NCI-H2171 (cell line): ENCODE measurements at regions not wholly inside any gene's neighbourhood (a gene's known extent, or its start where the extent isn't known, plus 50 kb on each side); places are given as distances from the start of the nearest gene placed in this dataset.

Experiments
- DNase-seq: peaks from one replicate; lab custom pipeline; 2025; lab: John Stamatoyannopoulos, UW

DNA sequence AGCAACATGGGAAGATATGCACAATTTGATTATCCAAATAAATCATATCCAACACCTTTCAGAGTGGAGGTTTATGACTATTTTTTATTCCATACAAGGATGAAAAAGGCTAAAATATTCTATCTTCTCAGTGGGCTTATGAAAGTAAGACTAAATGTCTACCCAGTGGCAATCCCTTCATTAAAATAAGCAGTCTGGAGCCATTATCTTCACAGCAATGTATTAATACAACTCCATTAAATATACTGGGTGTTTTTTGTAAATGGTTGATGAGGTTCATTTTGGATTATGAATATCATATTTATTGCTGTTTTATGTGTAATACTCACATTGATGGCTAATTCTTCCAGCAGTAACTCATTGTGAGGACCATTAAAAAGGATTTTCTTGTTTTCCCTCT lies 352.7 kb upstream of the SOX11 start:
- DNase-seq, result no peak

DNA sequence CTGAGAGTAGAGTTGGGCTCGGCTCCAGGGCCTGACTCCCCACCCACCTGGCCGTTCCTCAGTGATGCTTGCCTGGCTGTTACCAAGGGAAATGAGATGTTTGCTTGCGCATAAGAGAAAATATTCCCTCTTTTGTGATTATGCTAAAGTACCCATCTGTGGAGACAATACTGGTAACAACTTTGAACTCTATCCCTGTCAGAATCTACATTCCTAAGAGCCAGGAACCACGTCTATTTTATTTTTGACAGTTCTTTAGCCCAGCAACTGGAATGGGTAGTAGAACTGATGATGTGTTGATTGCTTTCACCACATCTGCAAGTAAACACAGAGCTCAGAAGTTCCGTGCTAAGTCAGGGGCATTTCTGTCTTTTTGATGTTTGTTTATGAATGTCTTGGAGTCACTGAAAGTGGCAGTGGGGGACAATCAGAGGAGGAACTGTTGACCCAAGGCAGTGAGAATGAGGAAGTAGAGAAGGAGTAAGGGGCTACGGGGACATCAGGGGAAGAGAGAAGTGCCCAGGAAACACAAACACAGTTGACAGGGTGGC lies 348.3 kb upstream of the SOX11 start:
- DNase-seq, result no peak

DNA sequence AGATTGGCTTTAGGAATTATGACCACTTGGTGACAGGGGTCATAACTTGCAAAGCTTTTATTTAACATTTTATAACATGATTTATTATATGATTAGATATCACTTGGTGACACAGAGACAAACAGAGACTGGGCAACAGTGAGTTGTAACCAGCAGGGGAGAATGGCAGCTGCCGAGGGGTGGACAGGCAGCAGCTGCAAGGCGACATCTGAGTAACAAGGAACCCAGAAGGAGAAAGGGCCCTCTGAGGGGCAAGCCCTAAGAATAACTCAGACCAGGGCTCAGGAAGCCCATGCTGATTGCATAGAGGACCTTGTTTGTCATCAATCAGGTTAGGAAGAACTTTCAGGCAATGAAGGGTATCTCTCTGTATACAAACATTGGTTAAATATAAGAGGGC lies 339.9 kb upstream of the SOX11 start:
- no peak for DNase-seq

- DNase-seq, result no peak
These were observed 338.6 kb upstream of the SOX11 start for GRCh38 chr2:5353565-5353964.

- peak; percentile 83 for DNase-seq
These were observed 332.8 kb upstream of the SOX11 start for GRCh38 chr2:5359397-5359796.

- peak; percentile 85 for DNase-seq
These were observed 332.1 kb upstream of the SOX11 start for GRCh38 chr2:5360081-5360480.

GRCh38 chr2:5364361-5364760 lies 327.8 kb upstream of the SOX11 start:
- DNase-seq, result no peak

DNA sequence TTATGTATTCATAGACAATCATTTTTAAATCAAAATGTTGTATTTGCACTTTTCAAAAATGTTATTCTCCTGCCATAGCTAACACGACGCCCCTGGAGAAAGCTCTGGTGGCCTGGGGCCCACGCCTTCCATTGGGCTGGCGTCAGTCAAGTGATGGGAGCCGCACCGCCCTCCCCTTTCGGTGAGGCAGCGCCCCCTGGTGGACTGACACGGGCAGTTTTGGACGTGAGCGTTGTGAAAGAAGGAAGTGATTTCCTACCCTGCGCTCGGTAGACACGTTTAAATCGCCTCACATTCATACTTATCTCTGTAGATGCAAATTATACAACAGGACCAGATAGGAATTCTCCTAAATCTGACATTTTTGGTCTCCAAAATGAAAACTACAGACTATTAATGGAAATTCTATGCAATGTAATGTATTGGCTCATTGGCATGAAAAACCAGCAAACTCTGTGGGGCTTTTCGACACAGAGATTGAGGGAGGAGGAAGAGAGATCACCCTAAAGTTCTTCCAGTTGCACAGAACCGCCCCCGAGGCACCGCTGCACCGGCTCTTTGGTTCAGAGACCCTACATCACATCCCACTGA lies 326.2 kb upstream of the SOX11 start:
- peak; percentile 55 for DNase-seq

DNA sequence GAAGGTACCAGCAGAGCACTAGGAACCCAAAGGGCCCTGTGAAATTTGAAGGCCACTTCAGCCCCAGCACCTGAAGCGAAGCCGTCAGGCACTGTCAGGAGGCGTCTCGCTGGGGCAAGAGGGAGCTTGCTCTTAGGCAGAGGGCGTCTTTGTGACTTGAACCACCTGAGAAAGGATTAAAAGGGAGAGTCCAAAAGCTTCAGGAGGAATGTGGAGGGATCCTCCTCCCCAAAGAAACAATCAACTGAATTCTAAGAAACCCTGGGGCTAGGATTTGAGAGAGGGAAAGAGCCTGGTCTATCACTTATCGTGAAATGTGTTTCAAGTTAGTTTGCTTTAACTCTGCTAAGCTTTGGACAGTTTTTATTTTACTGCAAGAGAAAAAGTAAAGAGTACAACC lies 324.9 kb upstream of the SOX11 start:
- no peak for DNase-seq

GRCh38 chr2:5368263-5368662 lies 323.9 kb upstream of the SOX11 start:
- DNase-seq, result no peak

GRCh38 chr2:5369510-5369909 lies 322.7 kb upstream of the SOX11 start:
- DNase-seq, result no peak

GRCh38 chr2:5370158-5370557 lies 322.0 kb upstream of the SOX11 start:
- DNase-seq, result no peak

DNA sequence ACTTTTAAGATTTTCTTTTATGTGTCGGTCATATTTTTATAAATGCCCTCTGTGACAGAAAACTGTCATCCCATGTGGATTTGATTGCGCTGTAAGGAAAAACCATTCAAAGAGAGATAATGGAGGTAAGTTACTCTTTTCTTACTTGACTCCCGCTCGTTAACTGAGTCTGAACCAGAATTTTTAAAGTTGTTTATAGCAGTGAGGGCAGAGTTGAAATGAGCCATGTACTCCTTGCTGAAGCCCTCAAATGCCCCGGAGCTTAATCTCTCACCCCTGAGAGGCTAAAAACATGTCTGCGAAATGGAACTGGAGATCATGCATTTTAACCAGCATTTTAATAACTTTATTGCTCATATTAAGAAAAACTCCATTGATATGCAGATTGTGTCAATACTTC lies 320.0 kb upstream of the SOX11 start:
- DNase-seq, result no peak

- DNase-seq, result peak; percentile 61
These were observed 319.0 kb upstream of the SOX11 start for GRCh38 chr2:5373200-5373599.

GRCh38 chr2:5374762-5375161 lies 317.4 kb upstream of the SOX11 start:
- DNase-seq, result no peak

DNA sequence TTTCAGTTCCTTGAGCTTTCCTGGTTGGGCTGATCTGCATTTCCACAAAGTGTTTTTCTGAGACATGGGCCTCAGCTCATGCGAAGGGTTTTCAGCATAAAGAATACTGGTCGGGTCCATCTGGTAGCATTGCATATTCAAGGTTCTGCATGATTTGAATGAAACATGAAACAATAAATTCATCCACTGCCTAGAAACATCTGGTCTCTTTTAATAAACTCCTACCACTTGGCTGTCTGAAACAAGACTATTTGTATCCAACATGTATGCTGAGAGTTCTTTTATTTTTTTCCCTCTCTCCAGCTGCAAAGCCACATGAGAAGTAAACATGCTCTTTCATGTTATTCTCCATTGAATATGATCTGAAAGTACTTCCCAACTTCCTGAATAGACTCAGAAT lies 314.9 kb upstream of the SOX11 start:
- no peak for DNase-seq

DNA sequence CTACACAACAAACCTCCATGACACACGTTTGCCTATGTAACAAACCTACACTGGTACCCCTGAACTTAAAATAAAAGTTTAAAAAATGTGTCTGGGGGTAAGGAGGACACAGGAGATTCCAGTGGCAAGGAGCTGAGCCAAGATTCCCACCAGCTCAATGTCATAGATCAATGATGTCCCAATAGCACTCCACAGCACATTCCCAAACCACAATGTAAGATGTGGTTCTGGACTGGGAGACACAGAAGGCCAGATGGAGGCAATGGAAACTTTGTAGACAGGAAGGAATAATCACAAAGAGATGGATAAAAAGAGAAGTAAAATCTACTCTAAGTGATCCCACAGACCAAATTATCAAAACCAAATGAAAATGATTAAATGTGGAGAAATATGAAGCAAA lies 312.4 kb upstream of the SOX11 start:
- DNase-seq, result no peak

DNA sequence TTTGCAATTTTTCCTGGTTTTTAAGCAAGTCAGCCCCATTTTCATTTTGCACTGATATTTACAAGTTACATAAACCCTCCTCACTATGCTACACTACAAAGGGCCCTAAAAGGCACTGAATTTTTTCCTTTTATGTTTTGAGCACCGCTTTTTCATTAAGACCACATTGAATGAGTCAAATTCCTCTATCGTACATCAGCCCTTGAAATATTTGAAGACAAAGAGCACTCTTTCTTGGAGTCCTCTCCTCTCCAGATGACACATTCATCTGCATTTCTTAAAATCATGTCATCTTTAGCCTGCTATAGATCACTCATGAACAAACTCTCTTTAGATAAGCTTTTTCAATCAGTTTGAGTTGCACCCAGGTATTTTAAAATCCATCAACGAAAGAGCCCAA lies 306.6 kb upstream of the SOX11 start:
- DNase-seq, result no peak

DNA sequence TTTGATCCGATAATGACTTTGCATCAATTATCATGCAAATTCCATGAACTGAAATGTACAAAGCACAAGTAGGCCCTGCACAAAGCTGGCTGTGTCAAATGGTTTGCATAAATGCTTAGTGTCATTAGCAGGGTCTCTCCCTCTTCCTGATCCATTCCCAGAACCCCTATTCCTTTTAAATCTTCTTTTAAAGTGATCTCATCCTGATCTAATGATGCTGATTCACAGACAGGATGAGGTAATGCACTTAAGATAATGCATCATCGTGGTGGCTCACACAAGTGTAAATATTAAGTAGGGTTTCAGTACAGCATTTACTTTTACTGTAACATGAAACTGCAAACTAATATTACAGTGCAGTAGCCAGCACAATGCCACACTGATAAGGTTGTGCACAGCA lies 304.8 kb upstream of the SOX11 start:
- DNase-seq, result no peak

DNA sequence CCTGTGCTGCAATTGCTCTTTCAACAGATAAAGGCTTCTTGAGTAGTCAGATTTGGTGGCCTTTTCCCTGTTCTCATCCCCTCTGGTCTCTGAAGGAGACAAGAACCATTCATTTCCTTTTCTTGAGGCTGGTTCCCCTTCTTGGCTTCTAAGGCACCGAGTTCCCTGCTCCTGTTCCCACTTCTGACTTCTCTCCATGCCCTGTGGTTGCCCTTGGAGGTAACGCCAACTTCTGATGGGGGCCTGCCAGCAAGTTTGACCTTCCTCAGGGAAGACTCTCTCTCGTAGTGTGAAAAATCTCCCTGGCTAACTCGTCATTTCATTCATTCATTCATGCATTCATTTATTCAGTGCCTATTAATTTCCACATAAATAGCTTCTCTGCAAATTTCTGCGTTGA lies 302.4 kb upstream of the SOX11 start:
- no peak for DNase-seq

DNA sequence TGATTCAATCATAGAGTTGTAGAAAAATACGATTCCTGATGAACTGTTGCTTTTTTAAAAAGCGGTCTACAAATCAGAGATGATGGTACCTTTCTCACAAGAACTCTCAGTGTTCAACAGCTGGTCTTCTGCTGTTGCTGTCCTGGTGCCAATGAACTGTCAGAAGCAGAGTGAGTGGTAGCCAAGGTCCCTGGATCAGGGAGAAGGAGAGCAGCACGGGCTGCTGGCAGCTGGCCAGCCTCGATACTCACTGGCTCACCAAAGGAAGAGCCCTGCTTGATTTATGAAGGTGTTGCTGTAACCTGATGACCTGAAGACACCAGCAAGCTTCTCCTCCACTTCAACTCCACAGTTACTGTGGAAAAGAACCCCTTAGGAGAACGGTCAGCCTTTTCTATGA lies 300.8 kb upstream of the SOX11 start:
- DNase-seq, result peak; percentile 83

DNA sequence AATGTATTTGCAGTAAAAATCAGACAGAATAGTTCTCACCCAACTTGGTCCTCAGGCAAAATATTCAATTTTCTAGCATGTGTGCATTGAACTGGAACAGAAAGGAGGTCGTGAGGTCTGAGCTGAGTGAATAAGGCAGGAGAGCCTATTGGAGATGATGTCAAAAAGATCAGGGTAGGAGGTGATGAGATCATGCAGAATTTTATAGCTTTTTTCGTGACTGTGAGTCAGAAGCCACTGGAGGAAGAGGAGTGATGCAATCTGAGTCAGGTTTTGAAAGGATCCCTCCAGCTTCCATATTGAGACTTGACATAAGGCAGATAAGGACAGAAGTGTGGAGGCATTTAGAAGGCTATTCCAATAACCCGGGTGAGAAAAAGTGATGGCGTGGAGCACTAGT lies 299.5 kb upstream of the SOX11 start:
- no peak for DNase-seq

GRCh38 chr2:5393474-5393873 lies 298.7 kb upstream of the SOX11 start:
- DNase-seq, result no peak

GRCh38 chr2:5394223-5394622 lies 298.0 kb upstream of the SOX11 start:
- no peak for DNase-seq
